Upper lobe of right lung (tissue), 1 donor: ENCODE measurements at regions not wholly inside any gene's neighbourhood (a gene's known extent, or its start where the extent isn't known, plus 50 kb on each side); places are given as distances from the start of the nearest gene placed in this dataset.

Experiments used
- ATAC-seq: fragments of 200-7000 bp; cut with Tn5 transposase; one replicate; pipeline ENCODE4 v1.9.1; 2020; ENCODE audit warnings: mild to moderate bottlenecking, moderate library complexity
- DNase-seq: peaks from one replicate; pipeline ENCODE4 v3.0.0-alpha.2; 2020
- H3K27ac ChIP-seq: fragments of 200-600 bp; one replicate; pipeline ENCODE4 v1.8.0; 2022
- H3K27me3 ChIP-seq: fragments of 200-600 bp; one replicate; pipeline ENCODE4 v1.8.0; 2022; ENCODE audit warnings: mild to moderate bottlenecking
- H3K36me3 ChIP-seq: fragments of 200-600 bp; one replicate; pipeline ENCODE4 v1.8.0; 2022
- H3K4me1 ChIP-seq: fragments of 200-600 bp; one replicate; pipeline ENCODE4 v1.8.0; 2022
- H3K4me3 ChIP-seq: fragments of 200-600 bp; one replicate; pipeline ENCODE4 v1.8.0; 2022; ENCODE audit warnings: mild to moderate bottlenecking
- H3K9me3 ChIP-seq: fragments of 200-600 bp; one replicate; pipeline ENCODE4 v1.8.0; 2022
- intact Hi-C: fragments of 100-400 bp; cut with DNase I; formaldehyde crosslinking; loops from one replicate; pipeline ENCODE4 v1.11.0; 2022
- TF ChIP-seq, protein P1 (sequence below): fragments of 200-600 bp; IDR thresholded peaks from one replicate; pipeline ENCODE4 v1.8.0; 2022; ENCODE audit warnings: antibody characterized with exemption
- donor health status: DM: no; HTN: yes; CAD: no; lungs with severe emphysema.

DNA sequence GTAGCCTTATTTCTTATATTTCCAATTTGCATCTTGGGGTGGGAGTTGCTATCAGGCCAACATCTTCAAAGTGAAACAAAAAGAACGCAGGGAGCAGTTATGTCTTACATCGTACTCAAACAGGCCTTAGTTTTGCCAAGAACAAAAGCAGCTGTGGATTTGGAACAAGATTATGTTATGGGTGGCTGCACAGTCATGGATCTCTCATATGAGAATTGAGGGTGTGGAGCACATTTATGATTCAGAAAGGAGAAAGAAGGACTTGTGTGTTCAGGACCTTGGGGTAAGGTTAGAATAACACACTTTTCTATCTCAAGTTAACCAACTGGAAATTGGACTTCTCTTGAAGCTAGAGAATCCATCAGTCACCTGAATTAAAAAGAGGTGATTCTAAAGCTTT, 259.9 kb downstream of the FOXA2 start:
- Histone ChIP-seq H3K4me3 (no peak overlapping the region), H3K4me1 (no peaks in the 10 kb centered on the region), H3K27me3 (no peaks in the 10 kb centered on the region), H3K36me3 (no peaks in the 10 kb centered on the region), H3K27ac (no peak overlapping the region), H3K9me3 (no peaks in the 10 kb centered on the region)
- TF ChIP-seq, protein P1, sequence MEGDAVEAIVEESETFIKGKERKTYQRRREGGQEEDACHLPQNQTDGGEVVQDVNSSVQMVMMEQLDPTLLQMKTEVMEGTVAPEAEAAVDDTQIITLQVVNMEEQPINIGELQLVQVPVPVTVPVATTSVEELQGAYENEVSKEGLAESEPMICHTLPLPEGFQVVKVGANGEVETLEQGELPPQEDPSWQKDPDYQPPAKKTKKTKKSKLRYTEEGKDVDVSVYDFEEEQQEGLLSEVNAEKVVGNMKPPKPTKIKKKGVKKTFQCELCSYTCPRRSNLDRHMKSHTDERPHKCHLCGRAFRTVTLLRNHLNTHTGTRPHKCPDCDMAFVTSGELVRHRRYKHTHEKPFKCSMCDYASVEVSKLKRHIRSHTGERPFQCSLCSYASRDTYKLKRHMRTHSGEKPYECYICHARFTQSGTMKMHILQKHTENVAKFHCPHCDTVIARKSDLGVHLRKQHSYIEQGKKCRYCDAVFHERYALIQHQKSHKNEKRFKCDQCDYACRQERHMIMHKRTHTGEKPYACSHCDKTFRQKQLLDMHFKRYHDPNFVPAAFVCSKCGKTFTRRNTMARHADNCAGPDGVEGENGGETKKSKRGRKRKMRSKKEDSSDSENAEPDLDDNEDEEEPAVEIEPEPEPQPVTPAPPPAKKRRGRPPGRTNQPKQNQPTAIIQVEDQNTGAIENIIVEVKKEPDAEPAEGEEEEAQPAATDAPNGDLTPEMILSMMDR: no peak
- DNase-seq: no peak
- ATAC-seq: no peak
- intact Hi-C loops: no loop called here

DNA sequence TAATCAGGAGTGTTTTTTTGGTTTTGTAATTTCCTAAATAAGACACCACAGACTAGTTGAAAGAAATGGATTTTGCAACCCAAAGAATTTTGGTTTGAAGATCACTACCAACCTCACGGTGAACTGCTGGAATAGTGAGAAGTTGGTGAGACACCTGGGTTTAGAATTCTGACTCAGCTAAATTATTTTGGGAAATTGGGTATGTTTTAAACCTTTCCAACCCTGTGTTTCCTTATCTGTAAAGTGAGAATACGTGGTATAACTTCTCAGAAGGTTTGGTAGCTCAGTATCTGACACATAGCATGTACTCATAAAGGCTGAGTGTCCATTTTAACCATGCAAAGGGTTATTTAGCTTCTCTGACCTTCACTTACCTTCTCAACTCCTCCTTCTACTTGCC, 261.9 kb downstream of the FOXA2 start:
- H3K4me1 ChIP-seq: no peaks in the 10 kb centered on the region
- H3K27me3 ChIP-seq: peaks cover 6% of the 10 kb centered on the region
- TF ChIP-seq, protein P1: no peak
- intact Hi-C loops: no loop called here
- no peaks in the 10 kb centered on the region for H3K9me3 ChIP-seq
- DNase-seq (no peak), ATAC-seq (no peak)
- no peak overlapping the region for H3K27ac ChIP-seq
- H3K4me3 ChIP-seq: no peak overlapping the region
- H3K36me3 ChIP-seq: no peaks in the 10 kb centered on the region

DNA sequence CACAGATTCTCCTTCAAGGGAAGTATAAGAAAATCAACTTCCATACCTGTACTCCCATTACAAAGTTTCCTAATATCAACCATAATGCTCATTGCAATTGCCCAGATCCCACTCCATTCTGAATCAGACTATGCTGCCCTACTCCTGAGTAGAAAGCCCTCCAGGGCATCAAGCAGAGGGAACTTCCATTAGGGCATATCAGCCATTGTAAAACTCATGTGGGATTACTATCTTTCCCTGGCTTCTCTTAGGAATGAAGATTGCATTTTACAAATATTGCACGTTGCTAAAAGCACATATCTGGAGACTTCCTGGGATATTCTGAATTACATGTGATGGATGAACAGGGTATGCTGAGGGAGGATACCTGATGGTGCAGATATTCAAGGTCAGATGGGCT, 263.2 kb downstream of the FOXA2 start:
- Histone ChIP-seq H3K4me1 (no peaks in the 10 kb centered on the region), H3K36me3 (no peaks in the 10 kb centered on the region), H3K27me3 (peaks cover 6% of the 10 kb centered on the region), H3K27ac (no peak overlapping the region), H3K9me3 (no peaks in the 10 kb centered on the region), H3K4me3 (no peak overlapping the region)
- intact Hi-C loops: no loop called here
- TF ChIP-seq, protein P1: no peak
- DNase-seq (no peak), ATAC-seq (no peak)

DNA sequence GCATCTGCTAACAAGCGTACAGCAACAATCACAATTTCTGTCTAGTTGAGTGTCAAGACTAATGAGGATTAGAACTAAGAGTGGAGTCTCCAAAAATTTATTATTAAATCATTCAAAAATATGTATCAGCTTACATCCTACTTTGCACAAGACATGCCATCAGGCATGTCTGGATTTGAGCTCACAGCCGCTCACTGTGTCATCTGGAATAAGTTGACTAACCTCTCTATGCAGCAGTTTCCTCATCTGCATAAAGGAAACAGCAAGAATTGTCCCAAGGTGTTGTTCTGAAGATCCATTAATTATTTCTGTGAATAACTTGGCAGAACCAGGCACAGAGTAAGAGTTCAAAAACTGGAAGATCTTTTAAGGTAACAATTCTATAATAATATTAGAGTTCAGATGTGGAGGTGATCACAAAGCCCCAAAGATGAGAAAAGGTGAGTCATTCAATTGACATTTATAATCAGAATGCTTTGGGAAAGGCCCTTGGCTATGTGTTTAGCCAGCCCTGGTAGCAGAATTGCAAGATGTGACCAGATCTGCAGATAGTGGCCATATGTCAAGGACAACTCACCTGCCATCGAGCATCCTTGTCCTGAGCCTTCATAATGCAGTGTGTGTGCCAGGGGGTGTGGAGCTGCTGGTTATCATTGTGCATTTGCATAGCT, 264.0 kb downstream of the FOXA2 start:
- Histone ChIP-seq H3K27me3 (peaks cover 6% of the 10 kb centered on the region), H3K4me3 (no peak overlapping the region), H3K4me1 (no peaks in the 10 kb centered on the region), H3K9me3 (no peaks in the 10 kb centered on the region), H3K36me3 (no peaks in the 10 kb centered on the region), H3K27ac (no peak overlapping the region)
- ATAC-seq (no peak), DNase-seq (no peak)
- intact Hi-C loops: no loop called here
- TF ChIP-seq, protein P1: no peak

DNA sequence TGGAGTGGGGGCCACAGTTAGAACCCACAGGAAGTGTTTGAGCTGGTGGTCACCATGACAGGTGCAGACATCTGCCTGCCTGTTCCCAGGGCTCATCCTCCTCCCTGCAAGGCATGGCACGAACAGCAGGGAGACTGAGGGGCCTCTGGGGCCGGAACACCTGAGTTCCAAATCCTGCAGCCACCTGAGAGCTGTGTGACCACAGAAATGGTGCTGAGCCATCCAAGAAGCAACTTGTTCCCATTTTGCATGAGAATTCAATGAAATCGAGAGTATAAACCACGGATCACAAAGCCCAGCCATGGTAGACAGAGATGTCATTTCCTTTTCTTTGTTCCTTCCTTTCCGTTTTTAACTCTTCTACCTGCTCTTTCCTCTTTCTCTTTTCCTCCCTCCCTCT, 268.6 kb downstream of the FOXA2 start:
- Histone ChIP-seq H3K27me3 (peaks cover 9% of the 10 kb centered on the region), H3K9me3 (no peaks in the 10 kb centered on the region), H3K4me1 (no peaks in the 10 kb centered on the region), H3K4me3 (no peak overlapping the region), H3K27ac (no peak overlapping the region), H3K36me3 (no peaks in the 10 kb centered on the region)
- TF ChIP-seq, protein P1: no peak
- no peak for DNase-seq
- intact Hi-C loops: no loop called here
- ATAC-seq: no peak

DNA sequence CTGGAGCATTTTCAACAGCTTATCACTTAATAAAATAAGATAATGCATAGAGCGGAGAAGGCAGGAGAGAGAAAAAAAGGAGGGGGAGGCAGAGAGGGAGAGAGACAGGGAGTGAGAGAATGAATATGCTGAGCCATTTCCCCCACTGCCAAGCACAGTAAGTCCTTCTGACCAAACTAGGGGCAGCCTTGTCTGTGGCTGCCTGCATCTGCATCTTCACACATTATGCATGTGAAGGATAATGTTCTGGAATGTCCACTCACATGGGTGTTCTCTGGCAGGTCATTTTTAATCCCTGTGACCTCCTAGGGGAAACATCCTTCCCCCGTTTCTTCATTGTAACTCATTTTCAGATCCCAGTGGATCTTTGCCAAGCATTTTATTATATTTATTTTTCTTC, 269.3 kb downstream of the FOXA2 start:
- Histone ChIP-seq H3K27ac (no peak overlapping the region), H3K27me3 (peaks cover 12% of the 10 kb centered on the region), H3K4me3 (no peak overlapping the region), H3K4me1 (no peaks in the 10 kb centered on the region), H3K9me3 (no peaks in the 10 kb centered on the region), H3K36me3 (no peaks in the 10 kb centered on the region)
- DNase-seq (no peak), ATAC-seq (no peak)
- TF ChIP-seq, protein P1: no peak
- intact Hi-C loops: no loop called here
